Mesothelial cell of epicardium (in vitro differentiated cells): ENCODE measurements at regions not wholly inside any gene's neighbourhood (a gene's known extent, or its start where the extent isn't known, plus 50 kb on each side); places are given as distances from the start of the nearest gene placed in this dataset.

Source experiments
- DNase-seq, 2 experiments: peaks; one replicate each; pipeline ENCODE4 v3.0.0; 2021; ENCODE audit warnings: low spot score in 2 of 2; ENCODE audit not compliant: unreplicated experiment in 2 of 2
- H3K27ac Mint-ChIP-seq: 2 replicates; pipeline ENCODE4 v1.8.0; 2021; ENCODE audit warnings: mixed read lengths
- H3K27me3 Mint-ChIP-seq: 2 replicates; pipeline ENCODE4 v1.8.0; 2021; ENCODE audit warnings: low read depth, mixed read lengths
- H3K36me3 Mint-ChIP-seq: 2 replicates; pipeline ENCODE4 v1.8.0; 2021; ENCODE audit warnings: mixed read lengths
- H3K4me1 Mint-ChIP-seq: 2 replicates; pipeline ENCODE4 v1.8.0; 2021; ENCODE audit warnings: mixed read lengths
- H3K4me3 Mint-ChIP-seq: 2 replicates; pipeline ENCODE4 v1.8.0; 2021; ENCODE audit warnings: mild to moderate bottlenecking, moderate library complexity, mixed read lengths
- H3K9me3 Mint-ChIP-seq: 2 replicates; pipeline ENCODE4 v1.8.0; 2021; ENCODE audit warnings: mixed read lengths
- TF ChIP-seq, protein P1 (sequence below): fragments of 200-600 bp; sonication (generic); IDR thresholded peaks from one replicate; pipeline ENCODE4 v1.5.0; 2021; ENCODE audit warnings: antibody characterized with exemption; ENCODE audit not compliant: unreplicated experiment

- H3K4me1 Mint-ChIP-seq = no peaks in the 10 kb centered on the region
- H3K36me3 Mint-ChIP-seq = no peaks in the 10 kb centered on the region
- H3K27ac Mint-ChIP-seq = no peak overlapping the region
- H3K4me3 Mint-ChIP-seq = no peak overlapping the region
- DNase-seq = no peak
- H3K27me3 Mint-ChIP-seq = no peaks in the 10 kb centered on the region
- TF ChIP-seq, protein P1, sequence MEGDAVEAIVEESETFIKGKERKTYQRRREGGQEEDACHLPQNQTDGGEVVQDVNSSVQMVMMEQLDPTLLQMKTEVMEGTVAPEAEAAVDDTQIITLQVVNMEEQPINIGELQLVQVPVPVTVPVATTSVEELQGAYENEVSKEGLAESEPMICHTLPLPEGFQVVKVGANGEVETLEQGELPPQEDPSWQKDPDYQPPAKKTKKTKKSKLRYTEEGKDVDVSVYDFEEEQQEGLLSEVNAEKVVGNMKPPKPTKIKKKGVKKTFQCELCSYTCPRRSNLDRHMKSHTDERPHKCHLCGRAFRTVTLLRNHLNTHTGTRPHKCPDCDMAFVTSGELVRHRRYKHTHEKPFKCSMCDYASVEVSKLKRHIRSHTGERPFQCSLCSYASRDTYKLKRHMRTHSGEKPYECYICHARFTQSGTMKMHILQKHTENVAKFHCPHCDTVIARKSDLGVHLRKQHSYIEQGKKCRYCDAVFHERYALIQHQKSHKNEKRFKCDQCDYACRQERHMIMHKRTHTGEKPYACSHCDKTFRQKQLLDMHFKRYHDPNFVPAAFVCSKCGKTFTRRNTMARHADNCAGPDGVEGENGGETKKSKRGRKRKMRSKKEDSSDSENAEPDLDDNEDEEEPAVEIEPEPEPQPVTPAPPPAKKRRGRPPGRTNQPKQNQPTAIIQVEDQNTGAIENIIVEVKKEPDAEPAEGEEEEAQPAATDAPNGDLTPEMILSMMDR = no peak
- no peaks in the 10 kb centered on the region for H3K9me3 Mint-ChIP-seq
Measured at GRCh38 chr10:107800061-107800460, 635.6 kb upstream of the SORCS1 start.

DNA sequence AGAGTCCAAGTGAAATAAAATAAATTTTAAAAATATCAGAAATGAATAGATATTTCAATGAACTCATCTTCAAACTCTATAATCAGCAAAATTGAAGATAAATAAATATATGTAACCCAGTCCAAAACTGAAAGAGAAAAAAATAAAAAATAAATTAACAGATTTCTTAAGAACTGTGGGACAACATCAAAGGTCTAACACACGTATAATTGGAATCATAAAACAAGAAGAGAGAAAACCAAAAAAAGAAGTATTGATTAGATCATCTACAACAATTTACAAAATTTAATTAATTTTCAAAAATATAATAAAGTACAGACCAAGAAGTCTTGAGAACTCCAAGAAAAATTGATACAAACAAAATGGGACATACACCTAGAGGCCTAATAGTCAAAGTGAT is 625.8 kb upstream of the SORCS1 start:
- H3K4me1 Mint-ChIP-seq = no peaks in the 10 kb centered on the region
- no peak overlapping the region for H3K4me3 Mint-ChIP-seq
- no peak overlapping the region for H3K27ac Mint-ChIP-seq
- H3K9me3 Mint-ChIP-seq = peaks cover 37% of the 10 kb centered on the region
- H3K27me3 Mint-ChIP-seq = no peaks in the 10 kb centered on the region
- no peaks in the 10 kb centered on the region for H3K36me3 Mint-ChIP-seq
- TF ChIP-seq, protein P1 = no peak
- no peak for DNase-seq

DNA sequence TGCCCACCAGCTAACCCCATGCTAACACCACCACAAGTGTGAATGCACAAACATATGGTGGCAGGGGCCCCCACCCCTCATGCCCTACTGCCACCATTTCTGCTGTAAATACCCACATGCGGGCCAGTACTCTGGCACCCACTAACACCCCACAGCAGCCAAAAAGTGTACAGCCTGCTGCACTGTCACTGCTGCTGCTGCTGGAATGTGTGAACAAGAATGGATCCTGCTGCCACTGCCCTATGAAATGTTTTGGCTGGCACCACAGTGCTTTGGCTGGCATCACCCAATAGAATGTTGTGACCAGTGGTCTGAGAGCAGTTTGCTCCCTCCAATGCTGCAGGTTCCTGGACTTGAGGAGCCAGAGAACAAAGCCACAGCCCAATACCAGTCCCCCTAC is 606.6 kb upstream of the SORCS1 start:
- TF ChIP-seq, protein P1 = no peak
- Mint-ChIP-seq H3K36me3 (no peaks in the 10 kb centered on the region), H3K4me1 (no peaks in the 10 kb centered on the region), H3K9me3 (peaks cover 12% of the 10 kb centered on the region), H3K27me3 (no peaks in the 10 kb centered on the region), H3K4me3 (no peak overlapping the region), H3K27ac (no peak overlapping the region)
- DNase-seq = no peak

DNA sequence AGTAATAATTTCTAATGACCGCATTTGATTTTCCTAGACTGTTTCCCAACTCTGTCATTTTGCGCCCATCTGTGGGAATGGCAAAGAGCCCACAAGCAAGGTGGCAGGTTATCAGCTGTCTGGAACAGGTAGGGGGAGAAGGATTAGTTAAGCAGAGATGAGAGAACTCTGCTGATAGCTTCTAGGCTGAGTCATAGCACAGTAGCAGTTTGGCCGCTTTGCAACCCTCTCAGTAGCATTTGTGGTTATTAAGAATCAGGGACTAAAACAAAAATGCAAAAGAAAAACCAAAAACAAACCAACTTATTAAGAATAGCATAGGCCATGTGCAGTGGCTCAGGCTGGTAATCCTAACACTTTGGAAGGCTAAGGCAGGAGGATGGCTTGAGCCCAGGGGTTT is 602.7 kb upstream of the SORCS1 start:
- H3K27ac Mint-ChIP-seq = no peak overlapping the region
- TF ChIP-seq, protein P1 = no peak
- H3K9me3 Mint-ChIP-seq = peaks cover 5% of the 10 kb centered on the region
- H3K4me1 Mint-ChIP-seq = no peaks in the 10 kb centered on the region
- H3K27me3 Mint-ChIP-seq = peaks cover 1% of the 10 kb centered on the region
- H3K4me3 Mint-ChIP-seq = no peak overlapping the region
- H3K36me3 Mint-ChIP-seq = no peaks in the 10 kb centered on the region
- no peak for DNase-seq

- H3K4me1 Mint-ChIP-seq = no peaks in the 10 kb centered on the region
- peaks cover 4% of the 10 kb centered on the region for H3K9me3 Mint-ChIP-seq
- H3K36me3 Mint-ChIP-seq = no peaks in the 10 kb centered on the region
- no peaks in the 10 kb centered on the region for H3K27me3 Mint-ChIP-seq
- TF ChIP-seq, protein P1 = no peak
- DNase-seq = no peak
- H3K27ac Mint-ChIP-seq = no peak overlapping the region
- no peak overlapping the region for H3K4me3 Mint-ChIP-seq
Measured at GRCh38 chr10:107754814-107755213, 590.3 kb upstream of the SORCS1 start.

GRCh38 chr10:107749235-107749634 is 584.7 kb upstream of the SORCS1 start:
- no peak for DNase-seq
- TF ChIP-seq, protein P1 = no peak
- H3K4me1 Mint-ChIP-seq = no peaks in the 10 kb centered on the region
- H3K27ac Mint-ChIP-seq = no peak overlapping the region
- no peak overlapping the region for H3K4me3 Mint-ChIP-seq
- no peaks in the 10 kb centered on the region for H3K27me3 Mint-ChIP-seq
- peaks cover 11% of the 10 kb centered on the region for H3K9me3 Mint-ChIP-seq
- H3K36me3 Mint-ChIP-seq = no peaks in the 10 kb centered on the region
